Activated CD8-positive, alpha-beta T cell treated with anti-CD3 and anti-CD28 coated beads for 36 hours (primary cell): ENCODE measurements at regions not wholly inside any gene's neighbourhood (a gene's known extent, or its start where the extent isn't known, plus 50 kb on each side); places are given as distances from the start of the nearest gene placed in this dataset.

Experiments used
- ATAC-seq: fragments of 200-7000 bp; cut with Tn5 transposase; one replicate; pipeline ENCODE4 v1.10.0; 2021; ENCODE audit warnings: mild to moderate bottlenecking, moderate library complexity
- CTCF ChIA-PET: fragments of 350-600 bp; sonication (Branson Sonifier 250); formaldehyde crosslinking; loops from one replicate; lab custom pipeline; 2021; ENCODE audit warnings: antibody characterized with exemption; lab: Charles Lee
- POLR2A ChIA-PET: fragments of 350-600 bp; sonication (Branson Sonifier 250); formaldehyde crosslinking; loops from one replicate; lab custom pipeline; 2021; ENCODE audit warnings: antibody characterized with exemption; lab: Charles Lee
- DNase-seq: peaks from one replicate; pipeline ENCODE4 v3.0.0-alpha.2; 2020
- H3K27ac Mint-ChIP-seq: one replicate; pipeline ENCODE4 v1.8.0; 2021; ENCODE audit warnings: mild to moderate bottlenecking, mixed read lengths
- H3K27me3 Mint-ChIP-seq: one replicate; pipeline ENCODE4 v1.8.0; 2021; ENCODE audit warnings: mixed read lengths
- H3K36me3 Mint-ChIP-seq: one replicate; pipeline ENCODE4 v1.8.0; 2021; ENCODE audit warnings: low read depth, mixed read lengths
- H3K4me1 Mint-ChIP-seq: one replicate; pipeline ENCODE4 v1.8.0; 2021; ENCODE audit warnings: low read depth, mixed read lengths
- H3K4me3 Mint-ChIP-seq: one replicate; pipeline ENCODE4 v1.8.0; 2021; ENCODE audit warnings: mild to moderate bottlenecking, moderate library complexity, mixed read lengths
- H3K9me3 Mint-ChIP-seq: one replicate; pipeline ENCODE4 v1.8.0; 2021; ENCODE audit warnings: mixed read lengths
- intact Hi-C: fragments of 100-400 bp; cut with micrococcal nuclease; formaldehyde crosslinking; loops from one replicate; pipeline ENCODE4 v1.10.0; 2022
- TF ChIP-seq, protein P1 (sequence below): fragments of 200-600 bp; IDR thresholded peaks from one replicate; pipeline ENCODE4 v1.8.0; 2022; ENCODE audit warnings: antibody characterized with exemption, mild to moderate bottlenecking

DNA sequence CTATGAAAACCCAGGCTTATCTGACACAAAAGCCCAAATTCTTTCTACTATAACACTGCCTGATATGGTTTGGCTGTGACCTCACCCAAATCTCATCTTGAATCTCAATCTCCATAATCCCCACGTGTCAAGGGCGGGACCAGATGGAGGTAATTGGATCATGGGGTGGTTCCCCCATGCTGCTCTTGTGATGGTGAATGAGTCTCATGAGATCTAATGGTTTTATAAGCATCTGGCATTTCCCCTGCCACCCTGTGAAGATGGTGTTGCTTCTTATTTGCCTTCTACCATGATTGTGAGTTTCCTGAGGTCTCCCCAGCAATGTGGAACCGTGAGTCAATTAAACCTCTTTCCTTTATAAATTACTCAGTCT, 123.3 kb upstream of the USP24 start:
- peak; percentile 47 for ATAC-seq
- ChIA-PET POLR2A (no interaction called here), CTCF (interaction anchor here (0.6 to 2.5 kb wide), 16 partner anchors 10 to 266 kb away, joined by 3 to 18 read pairs (median 4); no protein-coding TSS in a partner anchor)
- intact Hi-C loops = loop anchor here (5.0 kb wide), 1 partner anchor 51 kb away; no protein-coding TSS in a partner anchor
- Mint-ChIP-seq H3K4me3 (no peak overlapping the region), H3K27ac (no peak overlapping the region), H3K27me3 (no peaks in the 10 kb centered on the region), H3K9me3 (peaks cover 10% of the 10 kb centered on the region), H3K36me3 (no peaks in the 10 kb centered on the region), H3K4me1 (peaks cover 2% of the 10 kb centered on the region)
- DNase-seq = peak; percentile 14
- TF ChIP-seq, protein P1, sequence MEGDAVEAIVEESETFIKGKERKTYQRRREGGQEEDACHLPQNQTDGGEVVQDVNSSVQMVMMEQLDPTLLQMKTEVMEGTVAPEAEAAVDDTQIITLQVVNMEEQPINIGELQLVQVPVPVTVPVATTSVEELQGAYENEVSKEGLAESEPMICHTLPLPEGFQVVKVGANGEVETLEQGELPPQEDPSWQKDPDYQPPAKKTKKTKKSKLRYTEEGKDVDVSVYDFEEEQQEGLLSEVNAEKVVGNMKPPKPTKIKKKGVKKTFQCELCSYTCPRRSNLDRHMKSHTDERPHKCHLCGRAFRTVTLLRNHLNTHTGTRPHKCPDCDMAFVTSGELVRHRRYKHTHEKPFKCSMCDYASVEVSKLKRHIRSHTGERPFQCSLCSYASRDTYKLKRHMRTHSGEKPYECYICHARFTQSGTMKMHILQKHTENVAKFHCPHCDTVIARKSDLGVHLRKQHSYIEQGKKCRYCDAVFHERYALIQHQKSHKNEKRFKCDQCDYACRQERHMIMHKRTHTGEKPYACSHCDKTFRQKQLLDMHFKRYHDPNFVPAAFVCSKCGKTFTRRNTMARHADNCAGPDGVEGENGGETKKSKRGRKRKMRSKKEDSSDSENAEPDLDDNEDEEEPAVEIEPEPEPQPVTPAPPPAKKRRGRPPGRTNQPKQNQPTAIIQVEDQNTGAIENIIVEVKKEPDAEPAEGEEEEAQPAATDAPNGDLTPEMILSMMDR = peak; percentile 8

DNA sequence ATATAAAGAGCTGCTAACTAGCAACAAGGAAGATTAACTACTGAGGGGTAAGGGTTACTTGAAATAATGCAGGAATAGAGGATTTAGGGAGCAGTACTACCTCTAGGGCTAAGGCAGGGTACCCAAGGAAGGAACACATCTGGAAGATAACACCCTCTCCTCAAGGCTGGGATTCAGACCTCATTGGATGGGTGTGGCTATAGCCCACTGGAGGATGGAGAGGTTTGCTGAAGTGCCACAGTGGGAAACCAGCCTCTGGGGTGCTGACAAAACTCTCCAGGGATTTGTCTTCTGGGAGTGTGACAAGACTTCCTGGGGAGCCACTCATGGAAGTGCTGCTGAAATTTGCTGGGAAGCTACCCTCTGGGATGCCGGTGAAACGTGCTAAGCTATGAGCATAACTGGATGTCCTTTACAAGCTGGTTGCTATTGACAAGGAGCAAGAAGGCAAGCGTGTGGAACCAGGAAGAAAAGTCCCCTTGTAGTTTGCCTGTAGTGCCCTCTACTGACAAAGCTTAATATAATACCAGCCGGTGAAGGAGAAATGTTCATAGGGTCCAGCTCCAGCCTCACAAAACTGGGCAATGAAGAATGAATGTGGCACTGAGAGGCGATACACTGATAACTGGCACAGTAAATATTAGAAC, 122.8 kb upstream of the USP24 start:
- TF ChIP-seq, protein P1 = peak; percentile 46
- DNase-seq = peak; percentile 32
- Mint-ChIP-seq H3K27ac (no peak overlapping the region), H3K36me3 (no peaks in the 10 kb centered on the region), H3K9me3 (peaks cover 10% of the 10 kb centered on the region), H3K4me3 (no peak overlapping the region), H3K27me3 (no peaks in the 10 kb centered on the region), H3K4me1 (peaks cover 2% of the 10 kb centered on the region)
- CTCF ChIA-PET = interaction anchor here (0.6 to 2.5 kb wide), 18 partner anchors 9 to 266 kb away, joined by 3 to 18 read pairs (median 4); no protein-coding TSS in a partner anchor
- intact Hi-C loops = loop anchor here (5.0 kb wide), 1 partner anchor 51 kb away; no protein-coding TSS in a partner anchor
- POLR2A ChIA-PET = no interaction called here
- peak; percentile 62 for ATAC-seq

DNA sequence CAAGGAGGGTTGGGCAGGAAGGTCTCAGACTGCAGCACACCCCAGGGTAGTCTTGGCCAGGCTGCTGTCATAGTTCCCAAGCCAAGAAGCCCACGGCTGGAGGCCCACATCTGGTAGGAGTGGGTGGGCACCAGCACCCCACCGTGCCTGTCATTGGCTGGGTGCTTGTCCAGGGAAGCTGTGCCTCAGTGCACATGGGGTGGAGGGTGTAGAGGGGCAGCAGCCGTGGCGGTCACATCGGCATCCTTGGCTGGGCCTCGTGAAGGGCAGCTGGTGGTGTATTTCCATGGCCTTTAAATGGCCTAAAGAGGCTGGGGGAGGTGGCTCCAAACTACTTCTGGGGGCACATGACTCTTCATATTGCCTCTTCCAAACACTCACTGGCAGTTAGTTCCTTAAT, 119.6 kb upstream of the USP24 start:
- POLR2A ChIA-PET = no interaction called here
- H3K4me3 Mint-ChIP-seq = no peak overlapping the region
- H3K36me3 Mint-ChIP-seq = no peaks in the 10 kb centered on the region
- intact Hi-C loops = loop anchor here (5.0 kb wide), 1 partner anchor 47 kb away; no protein-coding TSS in a partner anchor
- peaks cover 3% of the 10 kb centered on the region for H3K27me3 Mint-ChIP-seq
- ATAC-seq (no peak), DNase-seq (no peak)
- peaks cover under 1% of the 10 kb centered on the region for H3K9me3 Mint-ChIP-seq
- TF ChIP-seq, protein P1 = no peak
- CTCF ChIA-PET = no interaction called here
- H3K27ac Mint-ChIP-seq = no peak overlapping the region
- H3K4me1 Mint-ChIP-seq = peaks cover 2% of the 10 kb centered on the region

DNA sequence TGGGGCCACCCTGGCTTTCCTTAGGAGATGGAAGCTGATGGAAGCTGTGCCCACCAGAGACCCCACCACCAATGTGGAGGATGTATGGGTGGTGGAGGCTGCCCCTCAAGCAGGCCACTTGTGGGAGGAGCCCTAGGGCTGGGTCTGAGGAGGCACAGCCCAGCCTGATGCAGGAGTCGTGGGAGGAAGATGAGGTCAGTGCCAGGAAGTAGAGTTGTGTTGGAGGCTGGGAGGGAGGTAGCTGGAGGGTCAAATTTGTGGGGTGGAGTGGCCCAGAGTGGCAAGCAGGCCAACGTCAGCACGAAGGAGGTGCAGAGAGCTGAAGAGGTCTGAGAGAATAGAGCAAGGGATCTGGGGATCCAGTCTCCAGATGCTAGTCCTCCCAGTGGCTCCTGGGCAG, 119.0 kb upstream of the USP24 start:
- H3K4me1 Mint-ChIP-seq = peaks cover 2% of the 10 kb centered on the region
- ChIA-PET CTCF (no interaction called here), POLR2A (no interaction called here)
- TF ChIP-seq, protein P1 = no peak
- ATAC-seq = no peak
- DNase-seq = peak; percentile 3
- no peaks in the 10 kb centered on the region for H3K9me3 Mint-ChIP-seq
- no peaks in the 10 kb centered on the region for H3K36me3 Mint-ChIP-seq
- intact Hi-C loops = no loop called here
- H3K27ac Mint-ChIP-seq = no peak overlapping the region
- no peak overlapping the region for H3K4me3 Mint-ChIP-seq
- peaks cover 3% of the 10 kb centered on the region for H3K27me3 Mint-ChIP-seq

DNA sequence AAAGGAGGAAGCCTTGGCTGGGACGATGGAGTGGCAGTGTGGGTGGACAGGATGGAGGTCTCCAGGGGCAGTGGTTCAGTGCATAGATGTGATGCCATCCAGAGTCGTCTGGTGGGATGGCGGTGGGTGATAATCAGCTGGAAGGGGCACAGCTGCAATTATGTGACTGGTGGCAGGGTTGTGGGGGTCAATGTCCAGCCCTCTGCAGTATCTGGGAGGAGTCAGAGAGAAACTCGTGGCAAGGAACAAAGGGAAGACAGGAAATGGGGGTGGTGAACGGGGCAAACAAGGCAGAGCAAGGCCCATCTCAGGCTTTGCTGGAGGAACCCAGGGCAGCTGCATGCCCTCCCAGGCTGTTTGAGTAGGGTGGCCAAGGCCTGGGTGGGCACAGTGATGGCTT, 118.3 kb upstream of the USP24 start:
- ChIA-PET CTCF (no interaction called here), POLR2A (no interaction called here)
- TF ChIP-seq, protein P1 = no peak
- no peaks in the 10 kb centered on the region for H3K9me3 Mint-ChIP-seq
- peaks cover 3% of the 10 kb centered on the region for H3K27me3 Mint-ChIP-seq
- DNase-seq (no peak), ATAC-seq (no peak)
- H3K4me1 Mint-ChIP-seq = peaks cover 2% of the 10 kb centered on the region
- no peak overlapping the region for H3K4me3 Mint-ChIP-seq
- H3K27ac Mint-ChIP-seq = no peak overlapping the region
- intact Hi-C loops = no loop called here
- no peaks in the 10 kb centered on the region for H3K36me3 Mint-ChIP-seq
